Endodermal cell (in vitro differentiated cells): ENCODE measurements at regions not wholly inside any gene's neighbourhood (a gene's known extent, or its start where the extent isn't known, plus 50 kb on each side); places are given as distances from the start of the nearest gene placed in this dataset.
"Not testable (repeated sequence)": the region's sequence is repeated elsewhere in the genome, so short reads cannot be mapped to it uniquely, and the experiment has no call there.

Experiments
- DNase-seq: peaks from one replicate; pipeline ENCODE4 v3.0.0-alpha.2; 2017
- H3K27ac ChIP-seq: 2 replicates; pipeline ENCODE4 v1.5.1; 2013; ENCODE audit warnings: mild to moderate bottlenecking, low read depth, low read length, moderate library complexity
- H3K27me3 ChIP-seq: 2 replicates; pipeline ENCODE4 v1.6.1; 2013; ENCODE audit warnings: mild to moderate bottlenecking, low read length, moderate library complexity; ENCODE audit not compliant: insufficient read depth, control insufficient read depth, poor library complexity, severe bottlenecking
- H3K36me3 ChIP-seq: 2 replicates; pipeline ENCODE4 v1.7.0; 2013; ENCODE audit warnings: mild to moderate bottlenecking, low read length, moderate library complexity; ENCODE audit not compliant: control insufficient read depth, insufficient read depth
- H3K4me1 ChIP-seq: one replicate; pipeline ENCODE4 v1.7.0; 2013; ENCODE audit warnings: low read length; ENCODE audit not compliant: control insufficient read depth, insufficient read depth
- H3K4me3 ChIP-seq: 2 replicates; pipeline ENCODE4 v1.5.1; 2013; ENCODE audit warnings: mild to moderate bottlenecking, low read length, moderate library complexity
- H3K9ac ChIP-seq: 2 replicates; pipeline ENCODE4 v1.6.1; 2013; ENCODE audit warnings: mild to moderate bottlenecking, low read length, moderate library complexity; ENCODE audit not compliant: poor library complexity, severe bottlenecking; ENCODE audit errors: extremely low read depth
- H3K9me3 ChIP-seq: 2 replicates; pipeline ENCODE4 v1.6.1; 2013; ENCODE audit warnings: mild to moderate bottlenecking, low read length, moderate library complexity; ENCODE audit not compliant: control insufficient read depth
- H3K27ac Mint-ChIP-seq: 2 replicates; pipeline ENCODE4 v1.8.0; 2020; ENCODE audit warnings: mixed read lengths
- H3K27me3 Mint-ChIP-seq: 2 replicates; pipeline ENCODE4 v1.8.0; 2021; ENCODE audit warnings: mild to moderate bottlenecking, mixed read lengths; ENCODE audit not compliant: insufficient read depth
- H3K36me3 Mint-ChIP-seq: 2 replicates; pipeline ENCODE4 v1.8.0; 2020; ENCODE audit warnings: low read depth, mixed read lengths
- H3K4me1 Mint-ChIP-seq: 2 replicates; pipeline ENCODE4 v1.8.0; 2020; ENCODE audit warnings: mixed read lengths
- H3K4me3 Mint-ChIP-seq: 2 replicates; pipeline ENCODE4 v1.8.0; 2020; ENCODE audit warnings: mild to moderate bottlenecking, moderate library complexity, mixed read lengths
- H3K9me3 Mint-ChIP-seq: 2 replicates; pipeline ENCODE4 v1.8.0; 2020; ENCODE audit warnings: mild to moderate bottlenecking, mixed read lengths
- WGBS, 2 experiments: methylation state at CpG; one replicate each; pipeline versions ENCODE4 v1.1.5 to v1.1.7; 2013; ENCODE audit warnings: missing lambda C conversion rate in 2 of 2, mixed read lengths in 1 of 2; ENCODE audit not compliant: insufficient coverage in 1 of 2, insufficient read length in 1 of 2; 5-methylcytosine and 5-hydroxymethylcytosine counted together
- TF ChIP-seq, protein P1 (sequence below): fragments of 200-600 bp; sonication (generic); conservative IDR thresholded peaks from 2 replicates; pipeline ENCODE4 v1.5.0; 2021; ENCODE audit warnings: antibody characterized with exemption, mild to moderate bottlenecking

DNA sequence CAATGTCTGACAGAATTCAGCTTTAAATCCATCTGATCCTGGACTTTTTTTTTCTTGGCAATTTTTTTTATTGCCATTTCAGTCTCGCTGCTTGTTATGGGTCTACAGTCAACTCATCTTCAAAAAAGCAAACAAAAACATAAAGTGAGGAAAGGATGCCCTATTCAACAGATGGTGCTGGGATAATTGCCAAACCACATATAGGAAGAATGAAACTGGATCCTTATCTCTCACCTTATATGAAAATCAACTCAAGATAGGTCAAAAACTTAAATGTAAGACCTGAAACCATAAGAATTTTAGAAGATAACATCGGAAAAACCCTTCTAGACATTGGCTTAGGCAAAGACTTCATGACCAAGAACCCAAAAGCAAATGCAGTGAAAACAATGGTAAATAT, 389.1 kb upstream of the ST8SIA4 start:
- Mint-ChIP-seq H3K36me3 (peaks cover 20% of the 10 kb centered on the region), H3K4me3 (no peak overlapping the region)

GRCh38 chr5:101290761-101291160, 387.7 kb upstream of the ST8SIA4 start:
- H3K27ac Mint-ChIP-seq, H3K27me3 Mint-ChIP-seq, DNase-seq, H3K4me1 Mint-ChIP-seq, H3K4me3 ChIP-seq, H3K9me3 ChIP-seq, H3K9ac ChIP-seq, H3K27me3 ChIP-seq, H3K36me3 ChIP-seq, H3K27ac ChIP-seq, H3K4me1 ChIP-seq, H3K4me3 Mint-ChIP-seq: not testable (repeated sequence)
- Mint-ChIP-seq H3K36me3 (peaks cover 20% of the 10 kb centered on the region), H3K9me3 (peaks cover 12% of the 10 kb centered on the region)
- WGBS, 2 experiments = 71% methylated on average over 1 of the region's 1 CpG; no CpG with 5 or more reads in 1 of the 2 experiments

More for the DNA sequence above, 389.1 kb upstream of the ST8SIA4 start:
- Histone ChIP-seq H3K36me3 (no peaks in the 10 kb centered on the region), H3K4me1 (no peaks in the 10 kb centered on the region), H3K9ac (no peak overlapping the region), H3K9me3 (no peaks in the 10 kb centered on the region), H3K27ac (no peak overlapping the region), H3K4me3 (no peak overlapping the region), H3K27me3 (no peaks in the 10 kb centered on the region)
- peaks cover 5% of the 10 kb centered on the region for H3K4me1 Mint-ChIP-seq
- WGBS, 2 experiments = 83 to 97% methylated on average over 1 to 2 of the region's 2 CpGs
- TF ChIP-seq, protein P1, sequence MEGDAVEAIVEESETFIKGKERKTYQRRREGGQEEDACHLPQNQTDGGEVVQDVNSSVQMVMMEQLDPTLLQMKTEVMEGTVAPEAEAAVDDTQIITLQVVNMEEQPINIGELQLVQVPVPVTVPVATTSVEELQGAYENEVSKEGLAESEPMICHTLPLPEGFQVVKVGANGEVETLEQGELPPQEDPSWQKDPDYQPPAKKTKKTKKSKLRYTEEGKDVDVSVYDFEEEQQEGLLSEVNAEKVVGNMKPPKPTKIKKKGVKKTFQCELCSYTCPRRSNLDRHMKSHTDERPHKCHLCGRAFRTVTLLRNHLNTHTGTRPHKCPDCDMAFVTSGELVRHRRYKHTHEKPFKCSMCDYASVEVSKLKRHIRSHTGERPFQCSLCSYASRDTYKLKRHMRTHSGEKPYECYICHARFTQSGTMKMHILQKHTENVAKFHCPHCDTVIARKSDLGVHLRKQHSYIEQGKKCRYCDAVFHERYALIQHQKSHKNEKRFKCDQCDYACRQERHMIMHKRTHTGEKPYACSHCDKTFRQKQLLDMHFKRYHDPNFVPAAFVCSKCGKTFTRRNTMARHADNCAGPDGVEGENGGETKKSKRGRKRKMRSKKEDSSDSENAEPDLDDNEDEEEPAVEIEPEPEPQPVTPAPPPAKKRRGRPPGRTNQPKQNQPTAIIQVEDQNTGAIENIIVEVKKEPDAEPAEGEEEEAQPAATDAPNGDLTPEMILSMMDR = no peak
- DNase-seq = no peak
- H3K9me3 Mint-ChIP-seq = peaks cover 12% of the 10 kb centered on the region
- H3K27me3 Mint-ChIP-seq = no peaks in the 10 kb centered on the region
- H3K27ac Mint-ChIP-seq = no peak overlapping the region

DNA sequence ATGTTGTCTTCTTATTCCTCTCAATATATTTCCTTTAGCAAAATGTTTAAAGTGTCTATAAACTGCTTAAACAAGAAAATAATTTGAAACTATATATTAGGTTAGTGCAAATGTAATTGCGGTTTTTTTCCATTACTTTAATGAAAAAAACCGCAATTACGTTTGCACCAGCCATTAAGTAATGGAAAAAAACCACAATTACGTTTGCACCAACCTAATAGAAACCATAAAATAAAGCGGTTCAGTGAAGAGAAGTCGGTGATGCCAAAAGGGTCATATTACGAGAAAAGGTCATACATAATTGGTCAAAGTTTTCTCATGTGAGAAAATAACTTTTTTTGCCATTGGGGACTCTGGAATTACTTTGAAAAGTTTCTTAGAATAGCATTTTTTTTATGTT, 385.6 kb upstream of the ST8SIA4 start:
- Histone ChIP-seq H3K27ac (no peak overlapping the region), H3K9me3 (no peaks in the 10 kb centered on the region), H3K9ac (no peak overlapping the region), H3K36me3 (no peaks in the 10 kb centered on the region), H3K4me3 (no peak overlapping the region), H3K4me1 (no peaks in the 10 kb centered on the region), H3K27me3 (no peaks in the 10 kb centered on the region)
- Mint-ChIP-seq H3K36me3 (peaks cover 20% of the 10 kb centered on the region), H3K27ac (no peak overlapping the region), H3K27me3 (no peaks in the 10 kb centered on the region), H3K9me3 (peaks cover 12% of the 10 kb centered on the region), H3K4me3 (no peak overlapping the region), H3K4me1 (peaks cover 2% of the 10 kb centered on the region)
- TF ChIP-seq, protein P1 = no peak
- DNase-seq = no peak
- 92 to 98% methylated on average over 6 to 7 of the region's 7 CpGs for WGBS, 2 experiments

DNA sequence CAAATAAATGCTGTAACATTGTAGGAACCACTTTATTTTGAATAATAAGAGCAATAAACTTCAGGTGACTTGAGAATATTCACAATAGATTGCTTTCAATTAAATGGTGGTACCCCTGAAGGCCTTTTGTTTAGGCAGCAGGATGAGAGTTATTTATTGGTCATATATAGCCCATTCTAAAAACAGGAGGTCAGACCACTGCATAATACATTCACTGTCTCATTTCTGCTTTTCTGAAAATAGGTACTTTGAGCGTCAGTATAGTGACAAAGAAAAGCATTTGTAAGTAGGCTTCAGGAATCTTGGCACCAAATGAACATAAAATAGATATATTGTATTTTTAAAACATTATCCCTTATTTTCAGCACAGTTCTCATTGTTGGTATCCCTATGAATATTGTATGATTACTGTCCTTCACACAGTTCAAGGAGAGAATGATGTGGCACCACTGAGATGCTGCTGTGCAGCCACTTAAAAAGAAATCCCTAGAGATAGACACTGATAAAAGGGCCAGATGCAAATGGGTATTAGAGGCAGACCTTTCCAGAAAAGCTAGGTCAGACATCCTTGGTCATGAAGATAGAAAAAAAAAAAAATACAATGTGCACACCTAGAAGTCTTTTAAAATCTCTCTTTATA, 381.8 kb upstream of the ST8SIA4 start:
- TF ChIP-seq, protein P1 = no peak
- Histone ChIP-seq H3K4me3 (no peak overlapping the region), H3K27me3 (no peaks in the 10 kb centered on the region), H3K9me3 (no peaks in the 10 kb centered on the region), H3K9ac (no peak overlapping the region), H3K27ac (no peak overlapping the region), H3K36me3 (no peaks in the 10 kb centered on the region), H3K4me1 (no peaks in the 10 kb centered on the region)
- H3K36me3 Mint-ChIP-seq = no peaks in the 10 kb centered on the region
- H3K27me3 Mint-ChIP-seq = no peaks in the 10 kb centered on the region
- peaks cover 1% of the 10 kb centered on the region for H3K4me1 Mint-ChIP-seq
- DNase-seq = no peak
- H3K9me3 Mint-ChIP-seq = no peaks in the 10 kb centered on the region
- no CpG with 5 or more reads among the region's 1 CpG for WGBS, 2 experiments
- H3K4me3 Mint-ChIP-seq = no peak overlapping the region
- H3K27ac Mint-ChIP-seq = no peak overlapping the region

- H3K27me3 ChIP-seq, H3K4me1 ChIP-seq, DNase-seq, H3K27me3 Mint-ChIP-seq, H3K27ac ChIP-seq, H3K9ac ChIP-seq, H3K4me3 Mint-ChIP-seq, H3K4me1 Mint-ChIP-seq, H3K4me3 ChIP-seq, H3K36me3 Mint-ChIP-seq, H3K9me3 ChIP-seq, H3K9me3 Mint-ChIP-seq, H3K27ac Mint-ChIP-seq, H3K36me3 ChIP-seq: not testable (repeated sequence)
- 100% methylated on average over 3 of the region's 3 CpGs; no CpG with 5 or more reads in 1 of the 2 experiments for WGBS, 2 experiments
Observed at GRCh38 chr5:101283938-101284337, 380.9 kb upstream of the ST8SIA4 start.
